Panc1 (cell line): ENCODE measurements at regions not wholly inside any gene's neighbourhood (a gene's known extent, or its start where the extent isn't known, plus 50 kb on each side); places are given as distances from the start of the nearest gene placed in this dataset.

Source experiments
- TF ChIP-seq, protein P1 (sequence below): fragments of 450-650 bp; IDR thresholded peaks from 2 replicates; pipeline ENCODE4 v1.5.1; 2017; ENCODE audit warnings: mild to moderate bottlenecking
- TF ChIP-seq, protein P2 (sequence below), 2 experiments: IDR thresholded peaks; 2 replicates each; pipeline ENCODE4 v1.6.1; 2011 to 2012; ENCODE audit warnings: low read depth in 2 of 2, control low read depth in 1 of 2, low read length in 1 of 2, mild to moderate bottlenecking in 1 of 2, moderate library complexity in 1 of 2; ENCODE audit not compliant: insufficient read depth in 1 of 2

DNA sequence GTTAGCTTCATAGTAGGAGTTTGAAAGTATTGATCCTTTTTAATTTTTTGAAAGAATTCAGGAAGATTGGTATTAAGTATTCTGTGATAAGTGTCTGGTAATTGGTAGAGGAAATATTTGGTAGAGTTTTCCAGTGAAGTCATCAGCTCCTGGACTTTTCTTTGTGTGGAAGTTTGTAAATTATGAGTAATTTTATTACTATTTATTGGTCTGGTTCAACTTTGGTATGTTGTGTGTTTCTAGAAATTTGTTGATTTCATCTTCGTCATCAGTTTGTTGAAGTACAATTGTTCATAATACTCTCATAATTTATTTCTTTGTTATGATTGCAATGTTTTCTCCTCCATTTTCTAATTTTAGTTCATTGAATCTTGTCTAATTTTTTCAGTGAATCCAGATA, 832.0 kb downstream of the OTOL1 start:
- TF ChIP-seq, protein P1, sequence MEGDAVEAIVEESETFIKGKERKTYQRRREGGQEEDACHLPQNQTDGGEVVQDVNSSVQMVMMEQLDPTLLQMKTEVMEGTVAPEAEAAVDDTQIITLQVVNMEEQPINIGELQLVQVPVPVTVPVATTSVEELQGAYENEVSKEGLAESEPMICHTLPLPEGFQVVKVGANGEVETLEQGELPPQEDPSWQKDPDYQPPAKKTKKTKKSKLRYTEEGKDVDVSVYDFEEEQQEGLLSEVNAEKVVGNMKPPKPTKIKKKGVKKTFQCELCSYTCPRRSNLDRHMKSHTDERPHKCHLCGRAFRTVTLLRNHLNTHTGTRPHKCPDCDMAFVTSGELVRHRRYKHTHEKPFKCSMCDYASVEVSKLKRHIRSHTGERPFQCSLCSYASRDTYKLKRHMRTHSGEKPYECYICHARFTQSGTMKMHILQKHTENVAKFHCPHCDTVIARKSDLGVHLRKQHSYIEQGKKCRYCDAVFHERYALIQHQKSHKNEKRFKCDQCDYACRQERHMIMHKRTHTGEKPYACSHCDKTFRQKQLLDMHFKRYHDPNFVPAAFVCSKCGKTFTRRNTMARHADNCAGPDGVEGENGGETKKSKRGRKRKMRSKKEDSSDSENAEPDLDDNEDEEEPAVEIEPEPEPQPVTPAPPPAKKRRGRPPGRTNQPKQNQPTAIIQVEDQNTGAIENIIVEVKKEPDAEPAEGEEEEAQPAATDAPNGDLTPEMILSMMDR, result no peak
- TF ChIP-seq, protein P2, sequence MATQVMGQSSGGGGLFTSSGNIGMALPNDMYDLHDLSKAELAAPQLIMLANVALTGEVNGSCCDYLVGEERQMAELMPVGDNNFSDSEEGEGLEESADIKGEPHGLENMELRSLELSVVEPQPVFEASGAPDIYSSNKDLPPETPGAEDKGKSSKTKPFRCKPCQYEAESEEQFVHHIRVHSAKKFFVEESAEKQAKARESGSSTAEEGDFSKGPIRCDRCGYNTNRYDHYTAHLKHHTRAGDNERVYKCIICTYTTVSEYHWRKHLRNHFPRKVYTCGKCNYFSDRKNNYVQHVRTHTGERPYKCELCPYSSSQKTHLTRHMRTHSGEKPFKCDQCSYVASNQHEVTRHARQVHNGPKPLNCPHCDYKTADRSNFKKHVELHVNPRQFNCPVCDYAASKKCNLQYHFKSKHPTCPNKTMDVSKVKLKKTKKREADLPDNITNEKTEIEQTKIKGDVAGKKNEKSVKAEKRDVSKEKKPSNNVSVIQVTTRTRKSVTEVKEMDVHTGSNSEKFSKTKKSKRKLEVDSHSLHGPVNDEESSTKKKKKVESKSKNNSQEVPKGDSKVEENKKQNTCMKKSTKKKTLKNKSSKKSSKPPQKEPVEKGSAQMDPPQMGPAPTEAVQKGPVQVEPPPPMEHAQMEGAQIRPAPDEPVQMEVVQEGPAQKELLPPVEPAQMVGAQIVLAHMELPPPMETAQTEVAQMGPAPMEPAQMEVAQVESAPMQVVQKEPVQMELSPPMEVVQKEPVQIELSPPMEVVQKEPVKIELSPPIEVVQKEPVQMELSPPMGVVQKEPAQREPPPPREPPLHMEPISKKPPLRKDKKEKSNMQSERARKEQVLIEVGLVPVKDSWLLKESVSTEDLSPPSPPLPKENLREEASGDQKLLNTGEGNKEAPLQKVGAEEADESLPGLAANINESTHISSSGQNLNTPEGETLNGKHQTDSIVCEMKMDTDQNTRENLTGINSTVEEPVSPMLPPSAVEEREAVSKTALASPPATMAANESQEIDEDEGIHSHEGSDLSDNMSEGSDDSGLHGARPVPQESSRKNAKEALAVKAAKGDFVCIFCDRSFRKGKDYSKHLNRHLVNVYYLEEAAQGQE (IDR thresholded peaks at IDR 0.05; ENCODE audit: insufficient read depth in 1 of 2, low read depth in 2 of 2, low read length in 1 of 2), result no peak
